ENCODE measurements at regions not wholly inside any gene's neighbourhood (a gene's known extent, or its start where the extent isn't known, plus 50 kb on each side); places are given as distances from the start of the nearest gene placed in this dataset.

GRCh38 chr18:51399491-51400122, 202.1 kb upstream of the MEX3C start:
- no peak for DNase-seq (ENCODE audit: low read depth in 2 of 2)

DNA sequence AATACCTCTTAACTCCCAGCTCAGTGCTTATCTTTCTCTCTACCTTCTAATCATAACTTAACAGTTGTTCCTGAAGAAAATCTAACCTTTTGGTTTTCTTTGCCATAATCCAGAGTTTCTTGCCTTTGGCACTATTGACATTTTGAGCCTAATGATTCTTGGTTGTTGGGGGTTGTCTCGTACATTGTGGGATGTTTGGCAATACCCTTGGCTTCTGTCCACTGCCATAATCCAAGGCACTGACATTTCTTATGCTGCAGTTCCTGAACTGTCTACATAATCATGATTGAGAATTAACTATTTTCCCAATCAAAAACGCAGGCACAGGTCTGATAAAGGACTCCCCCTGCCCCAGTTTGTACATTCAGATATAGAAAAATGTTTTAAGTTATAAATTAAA, 203.2 kb upstream of the MEX3C start:
- no peak for DNase-seq (ENCODE audit: low read depth in 2 of 2)

DNA sequence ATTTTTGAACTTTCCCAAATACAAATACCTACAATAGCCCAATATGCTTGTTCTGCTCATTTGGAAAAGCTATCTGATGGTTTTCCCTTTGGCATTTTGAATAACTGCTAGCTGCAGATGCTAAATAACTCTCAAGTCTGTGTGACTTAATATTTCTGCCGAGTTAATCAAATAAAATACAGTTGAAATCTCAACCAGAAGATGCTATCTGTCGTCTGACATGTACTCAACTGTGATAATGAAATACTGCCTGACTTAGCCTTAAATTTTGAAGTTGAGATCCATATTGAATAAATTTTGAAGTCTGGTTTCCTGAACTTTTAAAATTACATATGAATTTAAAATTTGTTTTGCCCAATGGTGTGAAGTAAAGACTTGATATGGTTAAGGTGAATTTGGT, 204.4 kb upstream of the MEX3C start:
- DNase-seq (ENCODE audit: low read depth in 2 of 2), result no peak

DNA sequence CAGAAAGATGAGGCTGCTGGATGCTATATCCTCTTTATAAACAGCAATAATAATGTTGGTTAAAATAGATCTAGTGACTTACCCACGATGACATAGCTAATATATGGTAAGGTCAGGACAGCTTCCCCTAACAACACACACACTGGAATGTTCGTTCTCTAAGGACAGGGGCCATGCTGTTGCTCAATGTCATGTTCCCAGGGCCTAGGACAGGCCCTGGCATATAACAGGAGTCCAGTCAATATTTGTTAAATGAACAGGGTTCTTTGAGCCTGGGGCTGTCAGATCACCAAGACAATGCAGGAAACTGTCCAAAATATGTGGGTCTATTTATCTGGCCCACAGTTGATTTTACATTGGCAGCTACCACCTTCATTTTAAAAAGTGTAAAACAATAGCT, 207.1 kb upstream of the MEX3C start:
- DNase-seq (ENCODE audit: low read depth in 2 of 2), result no peak

DNA sequence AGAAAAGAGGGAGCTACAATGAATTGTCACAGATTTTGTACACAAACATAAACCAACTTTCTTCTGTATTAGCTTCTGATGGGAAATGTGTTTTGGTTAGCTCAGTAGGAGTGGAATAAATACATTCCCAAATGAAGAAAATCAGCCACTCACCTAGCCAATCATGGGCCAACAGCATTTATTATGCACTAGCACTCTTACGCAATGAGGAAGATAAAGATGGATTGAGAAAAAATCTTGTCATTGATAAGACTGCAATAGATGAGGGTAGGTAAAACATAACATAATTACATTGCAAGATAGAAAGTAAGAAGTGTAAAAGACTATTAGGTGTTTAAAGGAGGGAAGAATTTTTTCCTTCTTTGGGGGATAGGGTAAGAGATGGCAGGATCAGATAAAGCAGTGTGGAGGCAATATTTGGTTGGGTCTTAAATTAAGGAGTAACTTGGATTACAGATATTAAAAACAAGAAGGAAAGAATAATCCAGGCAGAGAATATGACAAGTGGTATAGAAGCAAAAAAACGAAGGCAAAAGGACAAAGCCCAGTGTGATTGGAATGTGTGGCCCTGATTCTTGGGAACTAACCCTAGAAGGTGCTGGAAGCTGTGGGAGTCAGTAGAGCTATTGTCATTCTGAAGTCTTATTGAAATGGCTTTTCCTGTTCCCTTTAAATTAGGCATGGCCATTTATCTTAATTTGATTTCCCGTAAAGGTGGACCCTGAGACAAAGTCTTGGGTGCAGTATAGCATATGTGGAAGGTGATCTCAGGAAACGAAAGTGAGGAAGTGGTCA, 208.4 kb upstream of the MEX3C start:
- DNase-seq (ENCODE audit: low read depth in 2 of 2), result no peak

- DNase-seq (ENCODE audit: low read depth in 2 of 2), result no peak
Observed at GRCh38 chr18:51417643-51418483, 220.4 kb upstream of the MEX3C start.

GRCh38 chr18:51425475-51425874, 228.0 kb upstream of the MEX3C start:
- DNase-seq (ENCODE audit: low read depth in 2 of 2), result no peak

GRCh38 chr18:51425889-51426288, 228.4 kb upstream of the MEX3C start:
- no peak for DNase-seq (ENCODE audit: low read depth in 2 of 2)

DNA sequence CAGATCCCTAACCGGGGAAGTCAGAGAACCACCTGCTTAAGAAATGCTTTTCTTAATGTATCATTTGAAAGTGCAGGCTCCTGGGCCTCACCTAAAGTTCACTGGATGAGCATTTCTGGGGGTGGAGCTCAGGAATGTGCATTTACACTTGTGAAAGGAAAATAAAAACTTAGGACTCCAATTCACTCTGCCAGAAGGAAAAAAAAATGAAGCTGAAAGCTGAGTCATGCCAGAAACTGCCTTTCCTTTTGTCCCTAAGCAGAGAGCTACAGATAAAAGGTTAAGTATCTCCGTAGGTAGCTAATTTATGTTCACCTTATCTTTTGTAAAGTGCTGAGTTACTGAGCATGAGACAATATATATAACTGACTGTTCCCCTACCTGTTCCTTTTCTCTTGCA, 229.5 kb upstream of the MEX3C start:
- no peak for DNase-seq (ENCODE audit: low read depth in 2 of 2)

- no peak for DNase-seq (ENCODE audit: low read depth in 2 of 2)
Observed at GRCh38 chr18:51429644-51430043, 232.2 kb upstream of the MEX3C start.

DNA sequence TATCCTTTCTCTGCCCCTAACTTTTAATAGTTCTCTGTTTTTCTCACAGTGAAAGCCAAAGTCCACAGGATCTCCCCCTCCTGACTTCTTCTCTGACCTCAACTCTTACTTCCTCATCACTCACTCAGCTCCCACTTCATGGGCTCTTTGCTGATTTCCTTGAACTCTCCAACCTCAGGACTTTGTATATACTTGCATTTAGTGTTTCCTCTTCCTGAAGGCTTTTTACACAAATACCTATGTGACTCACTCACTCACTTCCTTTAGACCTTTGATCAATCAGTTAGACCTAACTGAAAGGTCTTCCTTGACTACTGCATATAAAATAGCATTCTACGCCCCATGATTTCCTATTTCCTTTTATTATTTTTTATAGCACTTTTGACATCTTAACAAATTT, 233.1 kb upstream of the MEX3C start:
- DNase-seq (ENCODE audit: low read depth in 2 of 2), result no peak

DNA sequence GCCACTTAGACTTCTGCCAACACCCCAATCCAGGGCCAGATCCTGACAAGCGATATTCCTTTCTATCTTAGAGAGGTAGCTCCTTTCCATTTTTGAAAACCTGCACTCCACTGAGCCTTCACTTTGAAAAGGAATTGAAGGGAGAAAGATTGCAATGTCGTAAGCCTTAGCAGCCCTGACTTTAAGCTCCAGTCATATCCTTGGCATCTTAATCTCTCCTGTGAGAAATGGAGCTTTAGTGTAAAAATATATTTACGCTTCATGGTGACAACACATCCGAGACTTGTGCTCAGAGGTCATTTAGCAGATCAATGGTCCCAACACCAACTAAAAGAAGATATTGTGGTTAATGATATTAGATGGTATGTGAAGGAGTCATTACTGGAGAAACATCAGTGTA, 235.8 kb upstream of the MEX3C start:
- no peak for DNase-seq (ENCODE audit: low read depth in 2 of 2)

DNA sequence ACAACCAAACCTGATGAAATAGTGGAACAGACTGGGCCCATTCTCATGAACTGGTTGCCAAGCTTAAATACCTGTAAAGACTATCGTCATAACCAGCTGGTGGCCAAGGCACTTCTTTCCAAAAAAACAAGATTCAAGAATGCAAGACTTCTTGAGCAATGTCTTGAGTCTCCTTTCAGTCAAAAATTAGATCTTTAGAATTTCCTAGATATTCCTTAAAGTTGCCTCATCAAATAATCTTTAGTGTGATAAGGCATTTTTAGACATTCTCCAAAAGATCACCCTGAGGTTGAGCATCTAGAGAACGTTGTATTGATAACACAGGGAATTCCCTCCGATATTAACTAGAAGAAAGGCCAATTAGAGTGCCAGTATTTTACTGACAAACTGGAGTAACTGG, 236.4 kb upstream of the MEX3C start:
- DNase-seq (ENCODE audit: low read depth in 2 of 2), result no peak

DNA sequence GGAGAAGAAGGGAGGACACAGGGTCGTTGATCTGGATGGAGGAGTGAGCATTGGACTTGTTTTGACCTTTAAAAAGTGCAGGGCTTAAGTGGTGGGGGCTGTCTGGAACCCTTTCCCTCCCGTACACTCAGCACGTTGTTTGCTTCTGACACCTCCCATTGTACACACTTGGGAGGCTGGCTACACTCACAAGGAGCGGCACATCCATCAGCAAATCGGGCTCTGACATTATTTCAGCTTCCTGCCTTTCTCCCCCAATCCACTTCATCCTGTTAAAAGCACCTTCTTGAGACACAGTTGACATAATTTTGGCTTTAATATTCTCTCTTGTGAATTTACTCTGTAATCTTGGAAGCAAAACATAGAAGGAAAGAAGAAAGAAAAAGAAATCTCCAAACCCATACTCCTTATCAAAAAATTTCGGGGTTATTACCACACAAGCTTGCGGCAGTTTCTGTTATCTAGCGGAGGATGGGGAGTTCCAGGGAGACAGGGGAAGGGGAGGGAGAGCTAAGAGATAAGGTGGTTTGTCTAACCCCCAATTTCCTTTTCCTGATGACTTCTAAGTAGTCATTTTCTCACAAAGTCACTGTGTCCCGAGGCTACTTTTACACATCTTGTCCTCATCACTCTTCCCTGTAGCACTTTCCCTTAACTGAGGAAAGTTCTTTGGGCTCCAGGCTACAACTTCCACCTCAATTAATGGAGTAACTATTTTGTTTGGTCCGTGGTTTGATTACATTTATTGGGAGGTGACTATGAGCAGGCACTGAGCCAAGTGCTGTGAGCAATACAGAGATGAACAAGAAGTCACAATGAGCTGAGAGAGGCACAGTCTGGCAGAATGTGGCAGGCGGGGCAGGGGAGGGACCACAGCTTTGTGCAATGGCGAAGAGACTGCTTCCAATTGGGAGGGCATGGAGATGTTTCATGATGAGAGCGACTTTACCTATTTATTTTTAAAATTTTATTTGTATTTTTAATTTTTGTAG, 240.1 kb upstream of the MEX3C start:
- no peak for DNase-seq (ENCODE audit: low read depth in 2 of 2)

- DNase-seq (ENCODE audit: low read depth in 2 of 2), result no peak
Observed at GRCh38 chr18:51438797-51439350, 241.4 kb upstream of the MEX3C start.

- no peak for DNase-seq (ENCODE audit: low read depth in 2 of 2)
Observed at GRCh38 chr18:51442012-51442411, 244.5 kb upstream of the MEX3C start.

GRCh38 chr18:51446571-51447210, 249.2 kb upstream of the MEX3C start:
- no peak for DNase-seq (ENCODE audit: low read depth in 2 of 2)

DNA sequence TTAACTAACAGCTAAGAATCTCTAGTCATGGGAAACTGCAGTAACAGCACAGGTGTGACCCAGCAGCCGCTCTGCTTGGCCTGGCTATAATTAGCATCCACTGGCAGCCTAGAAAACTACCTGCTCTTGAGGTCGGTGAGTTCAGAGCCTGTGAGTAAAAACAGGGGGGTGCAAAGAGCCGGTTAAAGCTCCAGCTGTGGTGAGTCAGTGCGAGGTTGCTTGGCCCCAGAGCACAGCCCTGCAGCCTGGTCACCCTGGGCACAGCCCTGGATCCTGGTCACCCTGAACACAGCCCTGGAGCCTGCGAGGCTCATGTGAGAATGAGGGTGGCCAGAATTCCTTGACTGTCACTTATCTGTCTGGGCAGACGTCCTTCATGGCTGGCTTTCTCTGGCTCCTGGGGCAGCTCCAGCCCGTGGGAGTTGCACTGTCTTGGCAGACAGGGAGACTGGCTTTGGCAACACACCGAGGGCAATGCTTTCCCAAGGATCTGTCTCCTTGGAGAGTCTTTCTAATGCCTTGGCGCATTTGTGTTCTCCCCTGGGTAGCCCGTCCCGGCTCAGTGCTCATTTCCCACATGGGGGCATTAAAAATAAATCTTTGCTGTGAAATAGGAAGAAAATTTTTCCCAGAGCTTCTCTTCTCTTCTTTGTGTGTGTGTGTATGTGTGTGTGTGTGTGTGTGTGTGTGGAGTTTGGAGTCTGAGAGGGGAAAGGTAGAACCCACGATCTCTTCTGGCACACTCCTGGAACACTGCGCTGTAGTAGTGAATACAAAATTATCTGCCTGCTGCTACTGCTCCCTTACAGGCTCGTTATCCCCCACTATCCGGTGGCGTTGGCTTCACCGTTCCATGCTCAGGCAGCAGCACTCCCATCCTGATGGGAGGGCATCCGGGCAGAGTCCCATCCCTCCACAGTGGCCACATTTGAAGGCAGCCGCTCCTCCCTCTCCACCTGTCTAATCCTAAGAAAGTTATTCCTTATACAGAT, 250.2 kb upstream of the MEX3C start:
- DNase-seq (ENCODE audit: low read depth in 2 of 2), result no peak

DNA sequence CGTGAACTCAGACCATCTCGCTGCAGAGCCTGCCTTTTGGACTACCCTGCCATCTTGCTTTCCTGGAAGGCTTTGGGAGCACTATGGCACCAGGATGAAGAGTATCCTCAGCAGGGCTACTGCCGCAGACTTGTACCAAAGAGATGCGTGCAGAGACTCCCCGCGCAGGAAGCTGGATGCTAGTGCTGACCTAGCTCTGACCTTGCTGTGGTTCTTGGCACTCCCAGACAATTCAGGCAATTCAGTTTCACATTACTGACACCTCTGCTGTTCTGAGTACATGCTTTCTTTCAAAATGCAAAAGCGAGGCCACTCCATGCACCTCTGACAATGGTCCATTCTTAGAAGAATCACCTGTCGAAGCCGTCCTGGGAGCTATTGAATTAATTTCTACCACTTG, 251.5 kb upstream of the MEX3C start:
- no peak for DNase-seq (ENCODE audit: low read depth in 2 of 2)

Data from stimulated activated CD8-positive, alpha-beta memory T cell treated with anti-CD3 and anti-CD28 coated beads, Interleukin-15, amount 100 ng/mL, for 48 hours (primary cell).